ENCODE measurements at regions not wholly inside any gene's neighbourhood (a gene's known extent, or its start where the extent isn't known, plus 50 kb on each side); places are given as distances from the start of the nearest gene placed in this dataset.

DNA sequence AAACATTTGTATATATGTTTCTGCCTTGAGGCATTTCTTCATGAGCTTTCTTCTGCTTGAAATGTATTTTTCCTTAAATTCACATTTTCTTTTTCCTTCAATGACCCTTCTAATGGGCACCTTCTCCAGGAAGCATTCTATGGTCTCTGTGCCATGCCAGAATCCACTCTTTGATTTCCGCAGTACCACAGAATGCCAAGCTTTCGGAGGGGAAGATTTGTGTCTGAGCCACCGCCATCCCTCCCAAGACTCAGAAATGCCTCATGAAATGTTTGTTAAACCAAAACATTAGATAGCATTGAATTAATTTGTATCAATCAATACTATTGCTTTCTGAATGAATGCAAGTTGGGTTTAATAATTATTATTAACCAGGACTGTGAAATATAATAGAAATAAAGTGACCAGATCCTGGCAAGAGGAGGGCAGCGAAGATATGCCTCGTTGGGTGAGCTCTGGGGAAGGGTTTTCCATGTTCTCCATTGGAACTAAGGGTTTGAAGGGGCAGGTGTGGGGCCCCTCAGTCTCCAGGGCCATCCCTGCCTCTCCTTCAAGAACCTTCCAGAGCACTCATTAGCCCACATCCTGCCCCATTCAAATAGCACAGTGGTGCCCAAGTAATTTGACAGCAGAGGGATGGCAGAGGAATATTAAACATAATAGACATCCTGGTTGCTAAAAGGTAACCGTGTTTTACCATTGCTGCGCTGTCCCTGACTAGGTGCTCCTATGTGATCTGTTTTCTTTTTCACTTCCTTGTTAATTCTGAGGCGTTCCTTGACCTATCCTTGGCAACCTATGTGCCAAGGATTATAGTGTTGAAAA, 189.6 kb downstream of the MYCN start:
- Histone ChIP-seq H4K20me1 (ENCODE audit: control insufficient read depth, insufficient read depth, low read length, poor library complexity, severe bottlenecking) (no peaks in the 10 kb centered on the region), H3K4me2 (replicated peaks; ENCODE audit: low read depth, low read length, poor library complexity, severe bottlenecking) (no peak overlapping the region), H3K27me3 (replicated peaks in 1 of 4; ENCODE audit: control extremely low read depth in 1 of 4, control insufficient read depth in 3 of 4, insufficient read depth in 4 of 4, low read length in 3 of 4) (no peaks in the 10 kb centered on the region), H3K4me3 (ENCODE audit: control extremely low read depth in 1 of 5, extremely low read depth in 1 of 5, insufficient read depth in 1 of 5, low read depth in 2 of 5, low read length in 4 of 5) (no peak overlapping the region), H3K36me3 (replicated peaks in 1 of 2; ENCODE audit: control extremely low read depth in 1 of 2, control insufficient read depth in 1 of 2, extremely low read depth in 1 of 2, insufficient read depth in 2 of 2, low read length in 1 of 2) (no peaks in the 10 kb centered on the region), H2AFZ (ENCODE audit: insufficient read depth, low read depth, low read length, poor library complexity, severe bottlenecking) (no peak overlapping the region), H3K9me3 (ENCODE audit: control extremely low read depth in 1 of 3, control insufficient read depth in 2 of 3, insufficient read depth in 1 of 3, low read length in 2 of 3) (peaks cover 0 to 6% (median 0%) of the 10 kb centered on the region in 3 donors), H3K4me1 (ENCODE audit: control insufficient read depth in 2 of 2, insufficient read depth in 2 of 2, low read length in 2 of 2) (no peaks in the 10 kb centered on the region), H3K79me2 (ENCODE audit: control insufficient read depth, insufficient read depth, low read length) (no peaks in the 10 kb centered on the region), H3K9ac (ENCODE audit: low read length) (no peak overlapping the region), H3K27ac (ENCODE audit: low read length in 2 of 2) (no peak overlapping the region)
- TF ChIP-seq, protein P1, sequence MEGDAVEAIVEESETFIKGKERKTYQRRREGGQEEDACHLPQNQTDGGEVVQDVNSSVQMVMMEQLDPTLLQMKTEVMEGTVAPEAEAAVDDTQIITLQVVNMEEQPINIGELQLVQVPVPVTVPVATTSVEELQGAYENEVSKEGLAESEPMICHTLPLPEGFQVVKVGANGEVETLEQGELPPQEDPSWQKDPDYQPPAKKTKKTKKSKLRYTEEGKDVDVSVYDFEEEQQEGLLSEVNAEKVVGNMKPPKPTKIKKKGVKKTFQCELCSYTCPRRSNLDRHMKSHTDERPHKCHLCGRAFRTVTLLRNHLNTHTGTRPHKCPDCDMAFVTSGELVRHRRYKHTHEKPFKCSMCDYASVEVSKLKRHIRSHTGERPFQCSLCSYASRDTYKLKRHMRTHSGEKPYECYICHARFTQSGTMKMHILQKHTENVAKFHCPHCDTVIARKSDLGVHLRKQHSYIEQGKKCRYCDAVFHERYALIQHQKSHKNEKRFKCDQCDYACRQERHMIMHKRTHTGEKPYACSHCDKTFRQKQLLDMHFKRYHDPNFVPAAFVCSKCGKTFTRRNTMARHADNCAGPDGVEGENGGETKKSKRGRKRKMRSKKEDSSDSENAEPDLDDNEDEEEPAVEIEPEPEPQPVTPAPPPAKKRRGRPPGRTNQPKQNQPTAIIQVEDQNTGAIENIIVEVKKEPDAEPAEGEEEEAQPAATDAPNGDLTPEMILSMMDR (IDR thresholded peaks at IDR 0.05): no peak
- TF ChIP-seq EZH2 (IDR thresholded peaks at IDR 0.05; ENCODE audit: borderline replicate concordance, insufficient read depth, low read depth, low read length, poor library complexity, severe bottlenecking): no peak
- no peak overlapping the region for H3K4me3 Mint-ChIP-seq
- no peak overlapping the region for H3K27ac Mint-ChIP-seq
- 94% methylated on average over 3 of the region's 8 CpGs for WGBS (ENCODE audit: insufficient coverage)
- H3K27me3 Mint-ChIP-seq: no peaks in the 10 kb centered on the region
- intact Hi-C loops (cut with micrococcal nuclease): no loop called here
- H3K9me3 Mint-ChIP-seq (ENCODE audit: insufficient read depth): no peaks in the 10 kb centered on the region
- no peak for DNase-seq
- no peak for ATAC-seq (ENCODE audit: low read depth)
- CTCF ChIA-PET: no interaction called here
- H3K4me1 Mint-ChIP-seq: no peaks in the 10 kb centered on the region
- POLR2A ChIA-PET: no interaction called here

DNA sequence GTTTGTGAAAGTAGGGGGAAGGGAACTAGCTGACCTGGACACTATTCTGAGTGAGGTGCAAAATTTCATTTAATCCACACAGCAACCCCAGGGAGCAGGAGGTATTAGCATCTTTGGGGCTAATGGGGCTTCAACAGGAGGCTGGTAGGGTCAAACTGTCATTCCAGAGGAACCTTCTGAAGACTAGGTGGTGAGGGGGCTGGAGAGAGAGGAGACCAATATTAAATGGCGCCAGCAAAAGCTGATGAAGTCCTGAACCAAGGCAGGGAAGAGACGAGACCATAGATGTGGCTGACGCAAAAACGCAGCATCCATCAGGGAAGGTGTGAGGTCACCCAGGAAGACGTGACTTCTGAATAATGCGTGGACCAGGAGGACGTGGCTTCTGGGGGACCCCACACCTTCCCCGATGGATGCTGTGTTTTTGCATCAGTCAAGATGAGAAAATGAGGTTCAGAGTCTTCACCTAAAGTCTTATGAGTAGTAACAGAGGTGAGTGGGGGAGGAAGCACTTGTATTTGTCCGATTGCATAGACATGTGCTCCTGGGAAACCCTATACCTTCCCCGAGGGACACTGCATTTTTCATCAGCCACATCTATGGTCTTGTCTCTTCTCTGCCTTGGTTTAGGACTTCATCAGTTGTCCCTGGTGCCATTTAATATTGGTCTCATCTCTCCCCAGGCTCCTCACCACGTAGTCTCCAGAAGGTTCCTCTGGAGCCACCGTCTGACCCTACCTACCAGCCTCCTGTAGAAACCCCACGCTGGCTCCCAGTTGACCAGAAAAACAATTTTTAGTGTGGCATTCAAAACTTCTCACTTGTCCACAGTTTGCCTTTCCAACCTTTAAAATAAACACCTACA, 188.6 kb downstream of the MYCN start:
- H3K4me2 ChIP-seq (replicated peaks; ENCODE audit: low read depth, low read length, poor library complexity, severe bottlenecking): no peak overlapping the region
- TF ChIP-seq, protein P1 (IDR thresholded peaks at IDR 0.05): no peak
- no peak for TF ChIP-seq EZH2 (IDR thresholded peaks at IDR 0.05; ENCODE audit: borderline replicate concordance, insufficient read depth, low read depth, low read length, poor library complexity, severe bottlenecking)
- DNase-seq: no peak
- Mint-ChIP-seq H3K4me3 (no peak overlapping the region), H3K27ac (no peak overlapping the region), H3K9me3 (ENCODE audit: insufficient read depth) (no peaks in the 10 kb centered on the region), H3K27me3 (no peaks in the 10 kb centered on the region), H3K4me1 (no peaks in the 10 kb centered on the region)
- H3K9ac ChIP-seq (ENCODE audit: low read length): no peak overlapping the region
- H3K9me3 ChIP-seq (ENCODE audit: control extremely low read depth in 1 of 3, control insufficient read depth in 2 of 3, insufficient read depth in 1 of 3, low read length in 2 of 3): peaks cover 0 to 6% (median 0%) of the 10 kb centered on the region in 3 donors
- ChIA-PET POLR2A (no interaction called here), CTCF (no interaction called here)
- H2AFZ ChIP-seq (ENCODE audit: insufficient read depth, low read depth, low read length, poor library complexity, severe bottlenecking): no peak overlapping the region
- no peaks in the 10 kb centered on the region for H3K36me3 ChIP-seq (replicated peaks in 1 of 2; ENCODE audit: control extremely low read depth in 1 of 2, control insufficient read depth in 1 of 2, extremely low read depth in 1 of 2, insufficient read depth in 2 of 2, low read length in 1 of 2)
- no peaks in the 10 kb centered on the region for H3K4me1 ChIP-seq (ENCODE audit: control insufficient read depth in 2 of 2, insufficient read depth in 2 of 2, low read length in 2 of 2)
- H4K20me1 ChIP-seq (ENCODE audit: control insufficient read depth, insufficient read depth, low read length, poor library complexity, severe bottlenecking): no peaks in the 10 kb centered on the region
- no peaks in the 10 kb centered on the region for H3K79me2 ChIP-seq (ENCODE audit: control insufficient read depth, insufficient read depth, low read length)
- 90% methylated on average over 12 of the region's 13 CpGs for WGBS (ENCODE audit: insufficient coverage)
- H3K4me3 ChIP-seq (ENCODE audit: control extremely low read depth in 1 of 5, extremely low read depth in 1 of 5, insufficient read depth in 1 of 5, low read depth in 2 of 5, low read length in 4 of 5): no peak overlapping the region
- H3K27me3 ChIP-seq (replicated peaks in 1 of 4; ENCODE audit: control extremely low read depth in 1 of 4, control insufficient read depth in 3 of 4, insufficient read depth in 4 of 4, low read length in 3 of 4): no peaks in the 10 kb centered on the region
- H3K27ac ChIP-seq (ENCODE audit: low read length in 2 of 2): no peak overlapping the region
- ATAC-seq (ENCODE audit: low read depth): no peak
- intact Hi-C loops (cut with micrococcal nuclease): no loop called here

Data from B cell (primary cell).